GM12878 (cell line): ENCODE measurements at regions not wholly inside any gene's neighbourhood (a gene's known extent, or its start where the extent isn't known, plus 50 kb on each side); places are given as distances from the start of the nearest gene placed in this dataset.

Experiments
- CTCF ChIP-seq, 3 experiments: IDR thresholded peaks in 2 of 3; conservative IDR thresholded peaks in 1 of 3; 2 replicates each; pipeline ENCODE4 v1.5.1; 2011; ENCODE audit warnings: low read depth in 3 of 3, low read length in 3 of 3, mild to moderate bottlenecking in 3 of 3, control low read depth in 2 of 3, moderate library complexity in 2 of 3, inconsistent platforms in 1 of 3, mixed read lengths in 1 of 3; ENCODE audit not compliant: control insufficient read depth in 2 of 3, insufficient read depth in 1 of 3; ENCODE audit errors: extremely low read depth in 1 of 3
- EED ChIP-seq: sonication (generic); IDR thresholded peaks from 2 replicates; pipeline ENCODE4 v1.6.1; 2016; ENCODE audit warnings: antibody characterized with exemption, low read depth
- EZH2 ChIP-seq: IDR thresholded peaks from 2 replicates; pipeline ENCODE4 v1.6.1; 2012; ENCODE audit warnings: low read depth, mild to moderate bottlenecking, control low read depth, inconsistent platforms, low read length, borderline replicate concordance; ENCODE audit not compliant: control insufficient read depth
- MYC ChIP-seq: IDR thresholded peaks from 2 replicates; pipeline ENCODE4 v1.6.1; 2011; ENCODE audit warnings: mild to moderate bottlenecking, low read length, moderate library complexity, inconsistent platforms; ENCODE audit not compliant: insufficient read depth, insufficient replicate concordance, insufficient read length, severe bottlenecking
- NFIC ChIP-seq: IDR thresholded peaks from 2 replicates; pipeline ENCODE4 v1.6.1; 2012; ENCODE audit warnings: low read depth, mild to moderate bottlenecking, inconsistent platforms, low read length, moderate library complexity
- POLR2AphosphoS5 ChIP-seq: IDR thresholded peaks from 2 replicates; pipeline ENCODE4 v1.6.1; 2011; ENCODE audit warnings: mild to moderate bottlenecking, low read length, inconsistent platforms
- RAD21 ChIP-seq: IDR thresholded peaks from 2 replicates; pipeline ENCODE4 v1.6.1; 2011; ENCODE audit warnings: mild to moderate bottlenecking, low read depth, low read length, moderate library complexity; ENCODE audit not compliant: insufficient read depth
- SPI1 ChIP-seq: IDR thresholded peaks from 2 replicates; pipeline ENCODE4 v1.6.1; 2011; ENCODE audit warnings: low read depth, mild to moderate bottlenecking, low read length, moderate library complexity, borderline replicate concordance; ENCODE audit not compliant: insufficient read depth
- ZZZ3 ChIP-seq: IDR thresholded peaks from 2 replicates; pipeline ENCODE4 v1.6.1; 2011; ENCODE audit warnings: low read depth; ENCODE audit not compliant: control insufficient read depth, insufficient read length

- no peak for TF ChIP-seq CTCF (IDR thresholded peaks at IDR 0.05 in 2 of 3, conservative IDR thresholded peaks at IDR 0.05 in 1 of 3; ENCODE audit: control insufficient read depth in 2 of 3, extremely low read depth in 1 of 3, insufficient read depth in 1 of 3, low read depth in 3 of 3, low read length in 3 of 3)
- no peak for TF ChIP-seq NFIC
- TF ChIP-seq EED = no peak
- TF ChIP-seq EZH2 = no peak
- TF ChIP-seq SPI1 = no peak
- TF ChIP-seq ZZZ3 = no peak
- TF ChIP-seq MYC = no peak
- no peak for TF ChIP-seq POLR2AphosphoS5
- no peak for TF ChIP-seq RAD21
These were observed 379.7 kb downstream of the BMP2 start for GRCh38 chr20:7147220-7147601.
